Trophoblast cell (in vitro differentiated cells and primary cell): ENCODE measurements at regions not wholly inside any gene's neighbourhood (a gene's known extent, or its start where the extent isn't known, plus 50 kb on each side); places are given as distances from the start of the nearest gene placed in this dataset.

Experiments used
- DNase-seq, 2 donors: peaks; one replicate each; pipeline ENCODE4 v3.0.0-alpha.2; 2016
- H2AFZ ChIP-seq: 2 replicates; pipeline ENCODE4 v1.6.1; 2013; ENCODE audit warnings: low read length, moderate library complexity, mild to moderate bottlenecking; ENCODE audit not compliant: insufficient read depth, poor library complexity
- H2AK5ac ChIP-seq: 2 replicates; pipeline ENCODE4 v1.6.1; 2013; ENCODE audit warnings: mild to moderate bottlenecking, low read length
- H2BK120ac ChIP-seq: 2 replicates; pipeline ENCODE4 v1.6.1; 2013; ENCODE audit warnings: low read length, mild to moderate bottlenecking, moderate library complexity; ENCODE audit not compliant: insufficient read depth, poor library complexity
- H2BK12ac ChIP-seq: 2 replicates; pipeline ENCODE4 v1.6.1; 2013; ENCODE audit warnings: mild to moderate bottlenecking, low read length, moderate library complexity
- H2BK5ac ChIP-seq: 2 replicates; pipeline ENCODE4 v1.6.1; 2013; ENCODE audit warnings: low read length, low read depth, moderate library complexity, mild to moderate bottlenecking; ENCODE audit not compliant: poor library complexity
- H3K14ac ChIP-seq: 2 replicates; pipeline ENCODE4 v1.6.1; 2013; ENCODE audit warnings: mild to moderate bottlenecking, low read length
- H3K18ac ChIP-seq: 2 replicates; pipeline ENCODE4 v1.6.1; 2013; ENCODE audit warnings: mild to moderate bottlenecking, low read length
- H3K23ac ChIP-seq: 2 replicates; pipeline ENCODE4 v1.6.1; 2013; ENCODE audit warnings: low read length
- H3K27ac ChIP-seq: 2 replicates; pipeline ENCODE4 v1.5.1; 2013; ENCODE audit warnings: low read depth, mild to moderate bottlenecking, inconsistent platforms, low read length, moderate library complexity
- H3K27me3 ChIP-seq: 2 replicates; pipeline ENCODE4 v1.6.1; 2013; ENCODE audit warnings: inconsistent platforms, mild to moderate bottlenecking, low read length, moderate library complexity; ENCODE audit not compliant: insufficient read depth
- H3K36me3 ChIP-seq, 2 experiments: 1 replicate in 1 of 2; 2 replicates in 1 of 2; pipeline ENCODE4 v1.6.1; 2013; ENCODE audit warnings: low read length in 2 of 2, mild to moderate bottlenecking in 2 of 2, moderate library complexity in 1 of 2; ENCODE audit not compliant: insufficient read depth in 2 of 2, control insufficient read depth in 1 of 2
- H3K4ac ChIP-seq: 2 replicates; pipeline ENCODE4 v1.6.1; 2013; ENCODE audit warnings: low read depth, mild to moderate bottlenecking, low read length, moderate library complexity
- H3K4me1 ChIP-seq, 2 experiments: 1 replicate in 1 of 2; 2 replicates in 1 of 2; pipeline ENCODE4 v1.6.1; 2013; ENCODE audit warnings: low read length in 2 of 2, mild to moderate bottlenecking in 2 of 2, moderate library complexity in 1 of 2; ENCODE audit not compliant: insufficient read depth in 2 of 2, control insufficient read depth in 1 of 2
- H3K4me2 ChIP-seq: 2 replicates; pipeline ENCODE4 v1.6.1; 2013; ENCODE audit warnings: inconsistent platforms, mild to moderate bottlenecking, low read length, moderate library complexity
- H3K4me3 ChIP-seq: 2 replicates; pipeline ENCODE4 v1.5.1; 2013; ENCODE audit warnings: mild to moderate bottlenecking, low read depth, low read length, inconsistent platforms
- H3K79me1 ChIP-seq: one replicate; pipeline ENCODE4 v1.6.1; 2013; ENCODE audit warnings: low read length
- H3K79me2 ChIP-seq: 2 replicates; pipeline ENCODE4 v1.6.1; 2013; ENCODE audit warnings: low read length, mild to moderate bottlenecking; ENCODE audit not compliant: control insufficient read depth, insufficient read depth, poor library complexity
- H3K9ac ChIP-seq: 2 replicates; pipeline ENCODE4 v1.6.1; 2013; ENCODE audit warnings: mild to moderate bottlenecking, low read length
- H3K9me3 ChIP-seq: 2 replicates; pipeline ENCODE4 v1.6.1; 2013; ENCODE audit warnings: low read depth, mild to moderate bottlenecking, control low read depth, inconsistent platforms, low read length; ENCODE audit not compliant: insufficient read depth
- H4K12ac ChIP-seq: 2 replicates; pipeline ENCODE4 v1.6.1; 2013; ENCODE audit warnings: low read depth, mild to moderate bottlenecking, low read length, moderate library complexity
- H4K8ac ChIP-seq: 2 replicates; pipeline ENCODE4 v1.6.1; 2013; ENCODE audit warnings: low read depth, mild to moderate bottlenecking, low read length, moderate library complexity
- H4K91ac ChIP-seq: one replicate; pipeline ENCODE4 v1.6.1; 2013; ENCODE audit warnings: low read depth, mild to moderate bottlenecking, low read length, moderate library complexity
- WGBS: extraction: QIAGEN DNeasy Blood & Tissue Kit; methylation state at CpG from one replicate; pipeline ENCODE4 v1.1.7; 2013; ENCODE audit warnings: missing lambda C conversion rate; ENCODE audit not compliant: insufficient read length, insufficient coverage; ENCODE audit errors: extremely low coverage; 5-methylcytosine and 5-hydroxymethylcytosine counted together

DNA sequence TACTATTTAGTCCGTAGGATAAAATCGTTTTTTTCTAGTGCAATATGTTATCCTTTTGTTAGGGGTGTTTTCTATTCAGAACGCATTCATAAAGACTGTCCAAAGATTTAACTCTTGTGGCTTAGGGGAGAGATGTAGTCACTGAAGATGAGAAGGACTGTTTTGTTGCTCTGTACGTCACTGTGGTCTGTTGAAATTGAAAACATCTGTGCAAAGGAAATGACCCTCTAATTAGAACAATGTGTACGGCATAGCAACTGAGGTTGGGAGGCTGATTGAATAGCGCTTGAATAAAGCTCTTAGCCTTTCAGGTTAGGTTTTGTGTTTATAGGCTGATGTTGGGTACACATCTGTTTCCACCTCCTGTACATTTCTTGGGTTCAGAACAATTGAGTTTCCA lies 453.4 kb upstream of the AKR1E2 start:
- no peak overlapping the region for H3K4me3 ChIP-seq
- H3K79me2 ChIP-seq, result no peaks in the 10 kb centered on the region
- H3K27ac ChIP-seq, result no peak overlapping the region
- H4K12ac ChIP-seq, result no peak overlapping the region
- H3K27me3 ChIP-seq, result no peaks in the 10 kb centered on the region
- no peaks in the 10 kb centered on the region for H3K4me1 ChIP-seq
- no peak overlapping the region for H3K4ac ChIP-seq
- no peak overlapping the region for H3K14ac ChIP-seq
- H3K36me3 ChIP-seq, result no peaks in the 10 kb centered on the region
- no peak overlapping the region for H3K23ac ChIP-seq
- H3K9ac ChIP-seq, result no peak overlapping the region
- no peak overlapping the region for H2AFZ ChIP-seq
- H3K18ac ChIP-seq, result no peak overlapping the region
- H3K79me1 ChIP-seq, result no peaks in the 10 kb centered on the region
- H4K91ac ChIP-seq, result no peak overlapping the region
- no peak overlapping the region for H4K8ac ChIP-seq
- no peak overlapping the region for H2BK5ac ChIP-seq
- H2BK12ac ChIP-seq, result no peak overlapping the region
- no peaks in the 10 kb centered on the region for H3K9me3 ChIP-seq
- H3K4me2 ChIP-seq, result no peak overlapping the region
- DNase-seq, result no peak
- WGBS, result no CpG with 5 or more reads among the region's 6 CpGs
- no peak overlapping the region for H2AK5ac ChIP-seq
- no peak overlapping the region for H2BK120ac ChIP-seq

GRCh38 chr10:4371691-4372295 lies 454.2 kb upstream of the AKR1E2 start:
- Histone ChIP-seq H4K12ac (no peak overlapping the region), H4K91ac (no peak overlapping the region), H3K4me2 (no peak overlapping the region), H3K18ac (no peak overlapping the region), H3K9ac (no peak overlapping the region), H3K27me3 (no peaks in the 10 kb centered on the region), H3K23ac (no peak overlapping the region), H3K27ac (no peak overlapping the region), H3K4me3 (no peak overlapping the region), H3K9me3 (no peaks in the 10 kb centered on the region), H2AFZ (no peak overlapping the region), H4K8ac (no peak overlapping the region), H3K14ac (no peak overlapping the region), H3K36me3 (no peaks in the 10 kb centered on the region), H2BK5ac (no peak overlapping the region), H3K4me1 (no peaks in the 10 kb centered on the region), H2BK12ac (peak overlapping the region; percentile 49), H3K4ac (no peak overlapping the region), H3K79me2 (no peaks in the 10 kb centered on the region), H2AK5ac (no peak overlapping the region), H2BK120ac (no peak overlapping the region), H3K79me1 (no peaks in the 10 kb centered on the region)
- DNase-seq, result no peak
- no CpG with 5 or more reads among the region's 4 CpGs for WGBS

- Histone ChIP-seq H2BK12ac (no peak overlapping the region), H3K4ac (no peak overlapping the region), H3K4me1 (no peaks in the 10 kb centered on the region), H3K9ac (no peak overlapping the region), H2BK5ac (no peak overlapping the region), H3K14ac (no peak overlapping the region), H3K23ac (no peak overlapping the region), H3K4me2 (no peak overlapping the region), H4K91ac (no peak overlapping the region), H3K27ac (no peak overlapping the region), H3K4me3 (no peak overlapping the region), H2AK5ac (no peak overlapping the region), H2BK120ac (no peak overlapping the region), H3K79me2 (no peaks in the 10 kb centered on the region), H3K36me3 (no peaks in the 10 kb centered on the region), H3K9me3 (no peaks in the 10 kb centered on the region), H4K8ac (no peak overlapping the region), H2AFZ (no peak overlapping the region), H3K18ac (no peak overlapping the region), H3K27me3 (no peaks in the 10 kb centered on the region), H3K79me1 (no peaks in the 10 kb centered on the region), H4K12ac (no peak overlapping the region)
- DNase-seq, result no peak
- no CpG with 5 or more reads among the region's 1 CpG for WGBS
Observed at GRCh38 chr10:4370376-4370775, 455.6 kb upstream of the AKR1E2 start.

DNA sequence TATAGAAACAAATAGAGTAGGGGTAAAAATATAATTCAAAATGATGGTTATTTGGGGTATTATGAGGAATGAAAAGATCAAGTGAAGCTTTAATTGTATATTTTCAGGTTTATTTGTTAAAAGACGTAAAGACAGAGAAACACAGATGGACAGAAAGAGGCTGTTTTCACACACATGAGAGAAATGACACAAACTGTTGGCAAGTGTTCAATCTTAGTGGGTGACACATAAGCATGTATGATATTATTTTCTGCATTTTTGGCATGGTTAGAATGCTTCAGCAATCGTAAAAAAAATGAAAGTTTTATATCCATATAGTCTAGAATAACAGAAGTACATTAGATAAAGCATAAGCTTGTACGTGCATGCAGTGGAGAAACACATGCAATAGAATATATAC lies 464.4 kb upstream of the AKR1E2 start:
- H3K23ac ChIP-seq, result no peak overlapping the region
- no peak for DNase-seq
- H3K27me3 ChIP-seq, result no peaks in the 10 kb centered on the region
- no peak overlapping the region for H2AFZ ChIP-seq
- no peak overlapping the region for H3K4me2 ChIP-seq
- no peak overlapping the region for H2BK120ac ChIP-seq
- H4K12ac ChIP-seq, result no peak overlapping the region
- no peaks in the 10 kb centered on the region for H3K79me2 ChIP-seq
- no peak overlapping the region for H3K14ac ChIP-seq
- H2AK5ac ChIP-seq, result no peak overlapping the region
- H3K9ac ChIP-seq, result no peak overlapping the region
- H3K9me3 ChIP-seq, result no peaks in the 10 kb centered on the region
- WGBS, result no CpG with 5 or more reads among the region's 3 CpGs
- H3K27ac ChIP-seq, result no peak overlapping the region
- H3K79me1 ChIP-seq, result no peaks in the 10 kb centered on the region
- no peaks in the 10 kb centered on the region for H3K4me1 ChIP-seq
- H2BK5ac ChIP-seq, result no peak overlapping the region
- no peak overlapping the region for H3K4me3 ChIP-seq
- no peak overlapping the region for H3K18ac ChIP-seq
- H3K36me3 ChIP-seq, result no peaks in the 10 kb centered on the region
- H4K91ac ChIP-seq, result no peak overlapping the region
- no peak overlapping the region for H3K4ac ChIP-seq
- H2BK12ac ChIP-seq, result no peak overlapping the region
- H4K8ac ChIP-seq, result no peak overlapping the region
